ENCODE measurements at regions not wholly inside any gene's neighbourhood (a gene's known extent, or its start where the extent isn't known, plus 50 kb on each side); places are given as distances from the start of the nearest gene placed in this dataset.

GRCh38 chr1:61517345-61517744, 207.6 kb downstream of the TM2D1 start:
- Histone ChIP-seq H3K27ac (ENCODE audit: low read depth in 1 of 2, low read length in 1 of 2) (no peak overlapping the region), H3K4me1 (ENCODE audit: control insufficient read depth in 5 of 5, insufficient read depth in 5 of 5, low read length in 5 of 5) (no peaks in the 10 kb centered on the region), H3K9ac (ENCODE audit: insufficient read depth in 1 of 2, low read length in 2 of 2) (no peak overlapping the region), H3K9me3 (ENCODE audit: control insufficient read depth in 4 of 4, insufficient read depth in 3 of 4, low read length in 3 of 4) (no peaks in the 10 kb centered on the region), H3K4me3 (no peak overlapping the region), H3K27me3 (ENCODE audit: control insufficient read depth in 3 of 3, insufficient read depth in 3 of 3, low read length in 2 of 3) (peaks cover 0 to 2% (median 0%) of the 10 kb centered on the region in 3 donors), H3K36me3 (ENCODE audit: control insufficient read depth in 4 of 4, insufficient read depth in 4 of 4, low read length in 4 of 4) (no peaks in the 10 kb centered on the region)
- no peak for TF ChIP-seq CTCF (IDR thresholded peaks at IDR 0.05; ENCODE audit: control extremely low read depth, extremely low read depth)
- no peak for ATAC-seq (ENCODE audit: insufficient read depth, low FRiP score)
- 92% methylated on average over 4 of the region's 4 CpGs for WGBS, 2 donors
- DNase-seq: no peak

- no peak for DNase-seq
- Histone ChIP-seq H3K4me1 (ENCODE audit: control insufficient read depth in 5 of 5, insufficient read depth in 5 of 5, low read length in 5 of 5) (no peaks in the 10 kb centered on the region), H3K27ac (ENCODE audit: low read depth in 1 of 2, low read length in 1 of 2) (no peak overlapping the region), H3K4me3 (no peak overlapping the region), H3K9ac (ENCODE audit: insufficient read depth in 1 of 2, low read length in 2 of 2) (no peak overlapping the region), H3K27me3 (ENCODE audit: control insufficient read depth in 3 of 3, insufficient read depth in 3 of 3, low read length in 2 of 3) (no peaks in the 10 kb centered on the region), H3K36me3 (ENCODE audit: control insufficient read depth in 4 of 4, insufficient read depth in 4 of 4, low read length in 4 of 4) (no peaks in the 10 kb centered on the region), H3K9me3 (ENCODE audit: control insufficient read depth in 4 of 4, insufficient read depth in 3 of 4, low read length in 3 of 4) (peaks cover 0 to 2% (median 0%) of the 10 kb centered on the region in 4 donors)
- WGBS, 2 donors: 88 to 100% methylated on average over 2 of the region's 2 CpGs
- TF ChIP-seq CTCF (IDR thresholded peaks at IDR 0.05; ENCODE audit: control extremely low read depth, extremely low read depth): no peak
- ATAC-seq (ENCODE audit: insufficient read depth, low FRiP score): no peak
These were observed 209.8 kb downstream of the TM2D1 start for GRCh38 chr1:61515096-61515495.

Measured in lung (tissue), 11 donors.